AML-193 (cell line): ENCODE measurements at regions not wholly inside any gene's neighbourhood (a gene's known extent, or its start where the extent isn't known, plus 50 kb on each side); places are given as distances from the start of the nearest gene placed in this dataset.

Experiments used
- DNase-seq, 2 experiments: peaks; one replicate each; lab custom pipeline; 2025; lab: John Stamatoyannopoulos, UW

DNA sequence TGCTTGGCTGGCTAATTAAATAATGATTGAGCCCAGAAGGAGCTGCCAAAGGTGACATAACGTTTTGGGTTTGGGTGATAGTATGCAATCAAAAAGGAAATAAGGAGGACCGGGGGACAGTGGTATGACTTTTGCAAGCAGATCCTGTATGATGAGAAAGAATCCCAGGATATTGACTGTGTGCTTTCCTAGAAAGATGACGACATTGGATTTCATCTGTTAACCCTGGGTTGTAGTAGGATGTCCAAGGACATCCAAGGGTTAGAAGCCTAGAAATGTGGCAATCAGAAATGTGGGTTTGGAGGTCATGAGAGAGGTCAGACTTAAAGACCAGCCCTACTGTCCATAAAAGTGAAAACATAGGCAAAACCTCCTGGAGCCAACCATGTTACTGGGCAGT is 50.3 kb upstream of the HMHB1 start:
- no peak for DNase-seq

- no peak for DNase-seq
Measured at GRCh38 chr5:143760755-143761154, 51.2 kb upstream of the HMHB1 start.

- DNase-seq: no peak
Measured at GRCh38 chr5:143760131-143760505, 51.8 kb upstream of the HMHB1 start.

DNA sequence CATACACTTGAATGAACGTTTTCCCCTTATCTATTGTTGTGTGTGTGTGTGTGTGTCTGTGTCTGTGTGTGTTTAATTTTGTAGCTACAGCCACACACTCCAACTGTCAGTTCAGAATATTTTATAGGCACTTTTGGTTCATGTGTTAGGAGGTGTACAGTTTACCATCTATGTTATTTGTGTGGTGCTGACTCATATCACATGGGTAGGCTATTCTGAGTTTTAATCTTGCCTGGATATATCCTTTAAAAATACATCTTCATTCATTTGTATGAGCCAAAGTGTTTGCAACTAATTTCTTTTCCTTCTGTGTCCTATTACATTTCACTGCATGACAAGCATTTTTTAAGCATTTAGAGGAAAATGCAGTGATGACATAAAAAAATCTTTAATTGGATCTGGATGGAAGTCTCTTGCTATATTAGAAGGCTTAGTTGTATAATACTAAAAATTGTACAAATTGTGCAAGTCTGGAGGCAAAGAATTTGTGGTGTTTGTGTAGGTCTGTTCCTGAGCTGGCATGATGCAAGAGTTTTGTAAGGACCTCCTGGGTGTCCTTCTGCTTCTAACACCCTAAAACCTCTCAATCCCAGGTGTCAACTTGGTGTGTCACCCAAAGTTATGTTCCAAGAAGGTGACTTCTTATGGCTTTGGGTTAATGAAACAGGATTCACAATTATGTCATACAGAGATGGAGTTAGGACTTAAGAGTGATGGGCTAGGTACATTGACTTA is 52.4 kb upstream of the HMHB1 start:
- DNase-seq: no peak

GRCh38 chr5:143758750-143759149 is 53.2 kb upstream of the HMHB1 start:
- no peak for DNase-seq

GRCh38 chr5:143758015-143758414 is 53.9 kb upstream of the HMHB1 start:
- no peak for DNase-seq

DNA sequence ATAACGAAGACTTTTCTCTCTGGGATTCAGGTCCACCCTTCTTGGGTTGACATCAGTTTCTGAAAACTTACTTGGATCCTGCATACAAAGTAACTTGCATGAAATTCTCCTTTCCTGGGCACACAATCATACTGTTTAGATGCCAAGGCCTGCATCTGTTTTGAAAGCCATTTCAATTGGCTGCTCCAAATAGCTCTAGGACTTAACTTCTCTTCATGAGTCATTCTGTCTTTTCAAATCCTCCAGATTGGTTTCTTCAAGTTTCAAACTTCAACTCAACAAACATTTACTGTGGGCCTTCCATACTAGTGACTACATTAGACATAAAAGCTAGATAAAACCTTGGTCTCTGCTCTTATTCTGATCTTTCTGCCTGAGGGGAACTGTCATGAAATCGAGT is 54.8 kb upstream of the HMHB1 start:
- DNase-seq: no peak

GRCh38 chr5:143755966-143756365 is 56.0 kb upstream of the HMHB1 start:
- no peak for DNase-seq

- DNase-seq: no peak
Measured at GRCh38 chr5:143752165-143752850, 59.7 kb upstream of the HMHB1 start.

DNA sequence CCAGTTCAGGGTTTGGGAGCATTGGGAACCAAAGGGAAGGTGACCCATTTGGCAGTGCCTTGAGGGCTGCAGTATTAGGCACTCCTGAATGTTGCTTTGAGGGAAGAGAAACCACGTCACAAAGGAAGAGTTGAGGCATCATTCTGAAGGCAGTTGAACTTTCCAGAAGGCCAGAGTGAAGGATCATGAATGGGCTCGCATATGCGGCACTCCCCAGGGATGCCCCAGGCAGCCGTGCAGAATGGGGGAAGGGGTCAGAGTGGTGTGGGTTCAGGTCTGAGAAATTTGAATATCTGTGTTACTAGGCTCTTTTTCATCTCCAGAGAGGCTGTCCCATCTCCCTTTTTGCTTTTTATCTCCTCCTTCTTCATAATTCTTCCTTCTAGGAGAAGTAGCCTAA is 60.6 kb upstream of the HMHB1 start:
- DNase-seq: no peak

DNA sequence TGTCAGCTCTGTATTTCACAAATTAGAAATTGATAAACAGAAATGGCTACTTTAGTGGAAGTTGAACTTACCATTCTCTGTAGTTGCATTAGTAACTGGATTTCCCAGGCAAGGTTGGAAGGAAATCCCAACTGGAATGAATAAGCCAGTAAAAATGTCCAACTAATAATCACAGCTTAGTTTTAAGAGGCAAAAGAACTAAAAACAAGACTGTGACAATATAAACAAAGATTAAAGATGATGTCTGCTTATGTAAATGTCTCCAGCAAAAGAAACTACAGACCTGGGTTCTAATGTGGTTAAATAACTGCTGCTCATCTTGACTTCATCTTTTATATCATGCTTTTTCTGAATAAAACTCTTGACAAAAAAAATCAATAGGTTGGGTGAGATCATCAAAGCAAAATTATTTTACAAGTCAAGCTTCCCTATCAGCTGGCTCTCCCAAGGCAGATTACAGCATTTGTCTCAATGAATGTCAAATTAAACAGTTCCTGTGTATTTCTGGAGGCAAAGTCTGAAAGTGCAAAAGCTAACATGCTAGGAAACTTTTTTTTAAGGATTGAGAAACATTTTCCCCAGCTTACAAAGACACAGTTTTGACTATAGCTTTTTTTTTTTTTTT is 62.3 kb upstream of the HMHB1 start:
- no peak for DNase-seq

GRCh38 chr5:143748516-143748915 is 63.4 kb upstream of the HMHB1 start:
- no peak for DNase-seq

DNA sequence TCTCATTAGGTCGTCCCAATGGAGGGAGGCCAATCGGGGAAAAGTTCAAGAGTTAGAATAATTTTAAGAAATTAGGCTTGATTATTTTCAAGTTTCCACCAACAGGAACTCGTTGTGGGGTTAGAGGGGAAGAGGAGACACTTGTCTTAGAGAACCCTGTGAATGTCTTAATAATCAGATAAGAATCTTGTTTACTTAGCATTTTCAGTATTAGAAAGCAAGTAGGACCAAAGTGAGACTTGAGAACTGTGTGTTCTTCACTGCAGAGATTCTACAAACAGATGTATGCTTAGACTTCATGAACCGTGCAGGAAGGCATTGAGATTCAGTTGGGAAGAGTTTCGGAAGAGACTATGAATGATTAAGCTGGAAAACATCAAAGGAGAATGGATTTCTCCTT is 69.0 kb upstream of the HMHB1 start:
- no peak for DNase-seq

- peak; percentile 49 to 58 for DNase-seq
Measured at GRCh38 chr5:143741421-143741820, 70.5 kb upstream of the HMHB1 start.

DNA sequence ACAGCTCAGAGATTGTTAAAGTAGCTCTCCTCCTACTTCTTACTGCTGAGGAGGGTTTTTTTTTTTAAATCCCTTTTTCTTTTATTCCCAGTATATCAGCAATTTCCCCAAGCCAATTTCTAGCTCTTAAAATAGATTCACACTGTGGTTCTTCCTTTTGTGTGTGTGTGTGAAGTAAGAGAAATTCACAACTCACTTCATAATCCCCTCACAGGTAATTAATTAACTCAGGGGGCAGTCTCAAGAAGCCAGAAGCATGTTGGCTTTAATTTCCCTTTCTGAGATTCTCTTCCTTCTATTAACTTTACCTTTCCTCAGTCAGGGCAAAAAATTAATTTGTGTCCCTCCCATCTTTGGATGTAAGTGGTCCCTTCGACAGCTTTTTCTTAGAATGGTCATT is 71.0 kb upstream of the HMHB1 start:
- peak in 1 of 2 experiments; percentile 35 for DNase-seq

GRCh38 chr5:143739746-143740145 is 72.2 kb upstream of the HMHB1 start:
- DNase-seq: no peak

DNA sequence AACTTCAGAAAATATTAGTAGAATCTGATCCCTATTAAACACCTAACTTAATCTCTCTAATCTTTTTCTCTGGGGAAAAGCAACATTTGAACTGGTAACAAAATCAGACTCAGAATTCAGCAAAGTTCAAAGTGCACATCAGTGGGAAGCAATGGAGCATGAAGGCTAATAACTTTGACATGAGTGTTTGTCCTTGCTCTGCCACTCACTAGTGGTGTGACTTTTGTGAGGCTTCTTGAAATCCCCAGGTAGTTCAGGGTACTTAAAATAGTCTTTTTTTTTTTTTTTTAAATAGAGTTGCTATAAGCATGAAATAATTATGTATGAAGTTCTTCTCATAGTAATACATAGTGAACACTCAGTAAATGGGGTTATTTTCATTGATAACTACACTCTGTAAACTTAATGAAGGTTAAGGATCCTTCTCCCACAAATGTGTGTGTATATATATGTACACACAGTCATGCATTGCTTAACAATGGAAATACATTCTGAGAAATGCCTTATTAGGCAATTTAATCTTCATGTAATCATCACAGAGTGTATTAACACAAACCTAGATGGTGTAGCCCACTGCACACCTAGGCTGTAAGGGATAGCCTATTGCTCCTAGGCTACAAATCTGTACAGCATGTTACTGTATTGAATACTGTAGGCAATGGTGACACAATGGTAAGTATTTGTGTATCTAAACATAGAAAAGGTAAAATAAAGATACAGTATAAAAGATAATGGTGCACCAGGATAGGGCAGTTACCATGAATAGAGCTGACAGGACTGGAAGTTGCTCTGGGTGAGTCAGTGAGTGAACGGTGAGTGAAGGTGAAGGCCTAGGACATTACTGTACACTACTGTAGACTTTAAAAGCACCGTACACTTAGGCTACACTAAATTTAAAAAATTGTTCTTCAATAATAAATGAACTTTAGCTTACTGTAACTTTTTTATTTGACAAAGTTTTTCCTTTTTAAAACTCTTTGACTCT is 73.3 kb upstream of the HMHB1 start:
- DNase-seq: no peak

GRCh38 chr5:143737062-143737461 is 74.9 kb upstream of the HMHB1 start:
- no peak for DNase-seq

GRCh38 chr5:143734456-143734780 is 77.5 kb upstream of the HMHB1 start:
- DNase-seq: no peak

- no peak for DNase-seq
Measured at GRCh38 chr5:143733665-143734455, 78.1 kb upstream of the HMHB1 start.

DNA sequence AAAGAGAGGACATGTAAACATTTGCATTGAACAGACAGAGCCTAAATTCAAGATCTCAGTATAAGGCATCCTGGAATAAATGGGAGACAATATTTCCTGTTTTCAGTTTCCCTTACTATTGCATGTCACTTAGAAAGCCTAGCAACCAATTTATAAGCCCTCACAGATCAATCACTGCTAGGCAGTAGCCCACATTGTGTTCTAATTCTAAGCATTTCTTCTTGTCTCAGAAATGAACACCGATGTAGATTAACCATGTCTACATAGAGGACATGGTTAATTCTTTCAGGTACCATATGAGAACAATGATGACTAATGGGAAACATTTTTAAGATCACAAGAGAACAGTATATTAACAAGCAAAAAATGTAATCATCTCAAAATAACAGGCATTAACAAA is 79.6 kb upstream of the HMHB1 start:
- DNase-seq: no peak
